ENCODE measurements at regions not wholly inside any gene's neighbourhood (a gene's known extent, or its start where the extent isn't known, plus 50 kb on each side); places are given as distances from the start of the nearest gene placed in this dataset.

DNA sequence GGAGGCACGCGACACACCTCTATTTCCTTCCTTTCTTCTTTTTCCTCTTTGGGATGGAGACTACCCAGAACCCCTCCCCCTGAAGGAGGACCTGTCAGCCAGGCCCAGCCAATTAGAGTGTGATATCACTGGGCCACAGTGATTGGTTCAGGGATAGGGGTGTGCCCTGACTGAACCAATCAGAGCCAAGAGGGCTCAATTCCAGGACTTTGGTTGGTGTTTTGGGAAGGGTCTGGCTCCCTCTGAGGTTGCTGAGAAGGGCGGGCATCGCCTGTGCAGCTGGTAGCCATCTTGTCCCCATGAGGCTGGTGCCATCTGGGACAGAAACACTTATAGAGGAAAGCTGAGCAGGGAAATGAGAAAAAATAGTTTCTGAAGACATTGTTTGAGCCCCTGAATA lies 71.4 kb downstream of the CHST1 start:
- peak; percentile 50 for ATAC-seq
- TF ChIP-seq ZNF70 (CRISPR knock-in tag; IDR thresholded peaks at IDR 0.05) (no peak), PPARA (CRISPR knock-in tag; IDR thresholded peaks at IDR 0.05; ENCODE audit: borderline replicate concordance) (no peak), BACH2 (CRISPR knock-in tag; IDR thresholded peaks at IDR 0.05; ENCODE audit: borderline replicate concordance) (no peak), CSRNP3 (CRISPR knock-in tag; IDR thresholded peaks at IDR 0.05) (no peak), ARNTL (CRISPR knock-in tag; IDR thresholded peaks at IDR 0.05; ENCODE audit: borderline replicate concordance, low read depth) (no peak), ISL1 (CRISPR knock-in tag; IDR thresholded peaks at IDR 0.05) (no peak), ESRRG (CRISPR knock-in tag; IDR thresholded peaks at IDR 0.05) (no peak), OSR1 (CRISPR knock-in tag; IDR thresholded peaks at IDR 0.05) (no peak), ZFP30 (CRISPR knock-in tag; IDR thresholded peaks at IDR 0.05) (no peak), SNAI2 (CRISPR knock-in tag; IDR thresholded peaks at IDR 0.05) (no peak), RARB (CRISPR knock-in tag; IDR thresholded peaks at IDR 0.05) (no peak), TCF4 (CRISPR knock-in tag; IDR thresholded peaks at IDR 0.05; ENCODE audit: borderline replicate concordance) (no peak), GLIS3 (CRISPR knock-in tag; IDR thresholded peaks at IDR 0.05) (no peak), ZNF8 (CRISPR knock-in tag; IDR thresholded peaks at IDR 0.05) (no peak), ZC3H10 (CRISPR knock-in tag; IDR thresholded peaks at IDR 0.05) (no peak), ZFP3 (CRISPR knock-in tag; IDR thresholded peaks at IDR 0.05) (no peak)
- TF ChIP-seq, protein P1, sequence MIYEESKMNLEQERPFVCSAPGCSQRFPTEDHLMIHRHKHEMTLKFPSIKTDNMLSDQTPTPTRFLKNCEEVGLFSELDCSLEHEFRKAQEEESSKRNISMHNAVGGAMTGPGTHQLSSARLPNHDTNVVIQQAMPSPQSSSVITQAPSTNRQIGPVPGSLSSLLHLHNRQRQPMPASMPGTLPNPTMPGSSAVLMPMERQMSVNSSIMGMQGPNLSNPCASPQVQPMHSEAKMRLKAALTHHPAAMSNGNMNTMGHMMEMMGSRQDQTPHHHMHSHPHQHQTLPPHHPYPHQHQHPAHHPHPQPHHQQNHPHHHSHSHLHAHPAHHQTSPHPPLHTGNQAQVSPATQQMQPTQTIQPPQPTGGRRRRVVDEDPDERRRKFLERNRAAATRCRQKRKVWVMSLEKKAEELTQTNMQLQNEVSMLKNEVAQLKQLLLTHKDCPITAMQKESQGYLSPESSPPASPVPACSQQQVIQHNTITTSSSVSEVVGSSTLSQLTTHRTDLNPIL (CRISPR knock-in tag; IDR thresholded peaks at IDR 0.05; ENCODE audit: low read depth): no peak
- TF ChIP-seq, protein P2, sequence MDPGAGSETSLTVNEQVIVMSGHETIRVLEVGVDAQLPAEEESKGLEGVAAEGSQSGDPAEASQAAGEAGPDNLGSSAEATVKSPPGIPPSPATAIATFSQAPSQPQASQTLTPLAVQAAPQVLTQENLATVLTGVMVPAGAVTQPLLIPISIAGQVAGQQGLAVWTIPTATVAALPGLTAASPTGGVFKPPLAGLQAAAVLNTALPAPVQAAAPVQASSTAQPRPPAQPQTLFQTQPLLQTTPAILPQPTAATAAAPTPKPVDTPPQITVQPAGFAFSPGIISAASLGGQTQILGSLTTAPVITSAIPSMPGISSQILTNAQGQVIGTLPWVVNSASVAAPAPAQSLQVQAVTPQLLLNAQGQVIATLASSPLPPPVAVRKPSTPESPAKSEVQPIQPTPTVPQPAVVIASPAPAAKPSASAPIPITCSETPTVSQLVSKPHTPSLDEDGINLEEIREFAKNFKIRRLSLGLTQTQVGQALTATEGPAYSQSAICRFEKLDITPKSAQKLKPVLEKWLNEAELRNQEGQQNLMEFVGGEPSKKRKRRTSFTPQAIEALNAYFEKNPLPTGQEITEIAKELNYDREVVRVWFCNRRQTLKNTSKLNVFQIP (CRISPR knock-in tag; IDR thresholded peaks at IDR 0.05; ENCODE audit: borderline replicate concordance, low read depth): no peak

- TF ChIP-seq TOX (CRISPR knock-in tag; IDR thresholded peaks at IDR 0.05; ENCODE audit: borderline replicate concordance) (no peak), ZFP30 (CRISPR knock-in tag; IDR thresholded peaks at IDR 0.05) (no peak), PPARA (CRISPR knock-in tag; IDR thresholded peaks at IDR 0.05; ENCODE audit: borderline replicate concordance) (no peak), ZNF70 (CRISPR knock-in tag; IDR thresholded peaks at IDR 0.05) (no peak), GLIS3 (CRISPR knock-in tag; IDR thresholded peaks at IDR 0.05) (no peak), ESRRG (CRISPR knock-in tag; IDR thresholded peaks at IDR 0.05) (no peak), CSDC2 (CRISPR knock-in tag; IDR thresholded peaks at IDR 0.05) (no peak), SNAI2 (CRISPR knock-in tag; IDR thresholded peaks at IDR 0.05) (no peak), TCF4 (CRISPR knock-in tag; IDR thresholded peaks at IDR 0.05; ENCODE audit: borderline replicate concordance) (no peak), CSRNP3 (CRISPR knock-in tag; IDR thresholded peaks at IDR 0.05) (no peak), ZC3H10 (CRISPR knock-in tag; IDR thresholded peaks at IDR 0.05) (no peak), ZFP3 (CRISPR knock-in tag; IDR thresholded peaks at IDR 0.05) (no peak), ZNF8 (CRISPR knock-in tag; IDR thresholded peaks at IDR 0.05) (no peak), OSR1 (CRISPR knock-in tag; IDR thresholded peaks at IDR 0.05) (no peak)
- TF ChIP-seq, protein P2 (CRISPR knock-in tag; IDR thresholded peaks at IDR 0.05; ENCODE audit: borderline replicate concordance, low read depth): no peak
- TF ChIP-seq, protein P1 (CRISPR knock-in tag; IDR thresholded peaks at IDR 0.05; ENCODE audit: low read depth): no peak
- TF ChIP-seq, protein P3, sequence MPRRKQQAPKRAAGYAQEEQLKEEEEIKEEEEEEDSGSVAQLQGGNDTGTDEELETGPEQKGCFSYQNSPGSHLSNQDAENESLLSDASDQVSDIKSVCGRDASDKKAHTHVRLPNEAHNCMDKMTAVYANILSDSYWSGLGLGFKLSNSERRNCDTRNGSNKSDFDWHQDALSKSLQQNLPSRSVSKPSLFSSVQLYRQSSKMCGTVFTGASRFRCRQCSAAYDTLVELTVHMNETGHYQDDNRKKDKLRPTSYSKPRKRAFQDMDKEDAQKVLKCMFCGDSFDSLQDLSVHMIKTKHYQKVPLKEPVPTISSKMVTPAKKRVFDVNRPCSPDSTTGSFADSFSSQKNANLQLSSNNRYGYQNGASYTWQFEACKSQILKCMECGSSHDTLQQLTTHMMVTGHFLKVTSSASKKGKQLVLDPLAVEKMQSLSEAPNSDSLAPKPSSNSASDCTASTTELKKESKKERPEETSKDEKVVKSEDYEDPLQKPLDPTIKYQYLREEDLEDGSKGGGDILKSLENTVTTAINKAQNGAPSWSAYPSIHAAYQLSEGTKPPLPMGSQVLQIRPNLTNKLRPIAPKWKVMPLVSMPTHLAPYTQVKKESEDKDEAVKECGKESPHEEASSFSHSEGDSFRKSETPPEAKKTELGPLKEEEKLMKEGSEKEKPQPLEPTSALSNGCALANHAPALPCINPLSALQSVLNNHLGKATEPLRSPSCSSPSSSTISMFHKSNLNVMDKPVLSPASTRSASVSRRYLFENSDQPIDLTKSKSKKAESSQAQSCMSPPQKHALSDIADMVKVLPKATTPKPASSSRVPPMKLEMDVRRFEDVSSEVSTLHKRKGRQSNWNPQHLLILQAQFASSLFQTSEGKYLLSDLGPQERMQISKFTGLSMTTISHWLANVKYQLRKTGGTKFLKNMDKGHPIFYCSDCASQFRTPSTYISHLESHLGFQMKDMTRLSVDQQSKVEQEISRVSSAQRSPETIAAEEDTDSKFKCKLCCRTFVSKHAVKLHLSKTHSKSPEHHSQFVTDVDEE (CRISPR knock-in tag; IDR thresholded peaks at IDR 0.05): no peak
- TF ChIP-seq, protein P4, sequence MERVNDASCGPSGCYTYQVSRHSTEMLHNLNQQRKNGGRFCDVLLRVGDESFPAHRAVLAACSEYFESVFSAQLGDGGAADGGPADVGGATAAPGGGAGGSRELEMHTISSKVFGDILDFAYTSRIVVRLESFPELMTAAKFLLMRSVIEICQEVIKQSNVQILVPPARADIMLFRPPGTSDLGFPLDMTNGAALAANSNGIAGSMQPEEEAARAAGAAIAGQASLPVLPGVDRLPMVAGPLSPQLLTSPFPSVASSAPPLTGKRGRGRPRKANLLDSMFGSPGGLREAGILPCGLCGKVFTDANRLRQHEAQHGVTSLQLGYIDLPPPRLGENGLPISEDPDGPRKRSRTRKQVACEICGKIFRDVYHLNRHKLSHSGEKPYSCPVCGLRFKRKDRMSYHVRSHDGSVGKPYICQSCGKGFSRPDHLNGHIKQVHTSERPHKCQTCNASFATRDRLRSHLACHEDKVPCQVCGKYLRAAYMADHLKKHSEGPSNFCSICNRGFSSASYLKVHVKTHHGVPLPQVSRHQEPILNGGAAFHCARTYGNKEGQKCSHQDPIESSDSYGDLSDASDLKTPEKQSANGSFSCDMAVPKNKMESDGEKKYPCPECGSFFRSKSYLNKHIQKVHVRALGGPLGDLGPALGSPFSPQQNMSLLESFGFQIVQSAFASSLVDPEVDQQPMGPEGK (CRISPR knock-in tag; IDR thresholded peaks at IDR 0.05; ENCODE audit: borderline replicate concordance): no peak
- ATAC-seq: no peak
These were observed 72.8 kb downstream of the CHST1 start for GRCh38 chr11:45592636-45593035.
